Neural cell (in vitro differentiated cells): ENCODE measurements at regions not wholly inside any gene's neighbourhood (a gene's known extent, or its start where the extent isn't known, plus 50 kb on each side); places are given as distances from the start of the nearest gene placed in this dataset.
A peak's percentile ranks its signal among the peaks of the same experiment; 100 is the strongest.

ENCODE experiments used
- CTCF ChIP-seq: fragments of 450-650 bp; IDR thresholded peaks from 2 replicates; pipeline ENCODE4 v1.5.1; 2014; ENCODE audit warnings: antibody characterized with exemption, mild to moderate bottlenecking, moderate library complexity; ENCODE audit not compliant: poor library complexity, severe bottlenecking
- EZH2 ChIP-seq: fragments of 200-600, 300-800 bp; shearing (Covaris generic), sonication (generic); IDR thresholded peaks from 2 replicates; pipeline ENCODE4 v1.6.1; 2014; ENCODE audit warnings: antibody characterized with exemption, low read length, borderline replicate concordance, mild to moderate bottlenecking; ENCODE audit not compliant: insufficient read depth, poor library complexity, severe bottlenecking
- MXI1 ChIP-seq: fragments of 450-650 bp; conservative IDR thresholded peaks from 2 replicates; pipeline ENCODE4 v1.6.1; 2014; ENCODE audit warnings: antibody characterized with exemption, mild to moderate bottlenecking; ENCODE audit not compliant: poor library complexity, severe bottlenecking
- POLR2AphosphoS5 ChIP-seq: IDR thresholded peaks from 2 replicates; pipeline ENCODE4 v1.6.1; 2012
- REST ChIP-seq: IDR thresholded peaks from 2 replicates; pipeline ENCODE4 v1.6.1; 2012; ENCODE audit warnings: borderline replicate concordance
- SMC3 ChIP-seq: fragments of 450-650 bp; conservative IDR thresholded peaks from 2 replicates; pipeline ENCODE4 v1.6.1; 2014; ENCODE audit warnings: antibody characterized with exemption, mild to moderate bottlenecking, moderate library complexity; ENCODE audit not compliant: poor library complexity
- TAF1 ChIP-seq: IDR thresholded peaks from 2 replicates; pipeline ENCODE4 v1.6.1; 2012; ENCODE audit warnings: low read depth

GRCh38 chr2:150817422-150817821, 330.0 kb upstream of the RND3 start:
- TF ChIP-seq TAF1: no peak
- no peak for TF ChIP-seq CTCF
- no peak for TF ChIP-seq SMC3
- TF ChIP-seq MXI1: no peak
- TF ChIP-seq REST: peak; percentile 60
- peak; percentile 56 for TF ChIP-seq POLR2AphosphoS5
- no peak for TF ChIP-seq EZH2
